Panc1 (cell line): ENCODE measurements at regions not wholly inside any gene's neighbourhood (a gene's known extent, or its start where the extent isn't known, plus 50 kb on each side); places are given as distances from the start of the nearest gene placed in this dataset.

ENCODE experiments used
- ATAC-seq: fragments of 200-7000 bp; cut with Tn5 transposase; 2 replicates; pipeline ENCODE4 v1.9.1; 2020; ENCODE audit warnings: mild to moderate bottlenecking, moderate library complexity
- BruUV-seq: library from RNA; stranded (reverse); fragments of 400-500 nt; replicated peaks from 2 replicates; lab custom pipeline; 2021; lab: Mats Ljungman, UMichigan
- CTCF ChIA-PET: fragments of 300-600 bp; sonication (Branson Sonifier 250); formaldehyde crosslinking; loops from one replicate; lab custom pipeline; 2022; ENCODE audit warnings: antibody characterized with exemption; lab: Charles Lee
- POLR2A ChIA-PET: fragments of 300-600 bp; sonication (Branson Sonifier 250); formaldehyde crosslinking; loops from one replicate; lab custom pipeline; 2022; ENCODE audit warnings: antibody characterized with exemption; lab: Charles Lee
- DNase-seq: peaks from one replicate; pipeline ENCODE4 v3.0.0-alpha.2; 2010; ENCODE audit warnings: low read depth, low spot score
- H3K27ac ChIP-seq: 2 replicates; pipeline ENCODE4 v1.5.1; 2011; ENCODE audit warnings: mild to moderate bottlenecking, low read length, inconsistent platforms
- H3K27me3 ChIP-seq: fragments of 200-500 bp; sonication (Bioruptor generic); 2 replicates; pipeline ENCODE4 v1.6.0; 2014; ENCODE audit warnings: low read length, inconsistent platforms; ENCODE audit not compliant: control insufficient read depth, insufficient read depth
- H3K36me3 ChIP-seq: fragments of 200-500 bp; sonication (Bioruptor generic); 2 replicates; pipeline ENCODE4 v1.5.1; 2014; ENCODE audit warnings: inconsistent platforms, mild to moderate bottlenecking, low read length, moderate library complexity; ENCODE audit not compliant: control insufficient read depth, insufficient read depth
- H3K4me1 ChIP-seq: 2 replicates; pipeline ENCODE4 v1.5.1; 2011; ENCODE audit warnings: inconsistent platforms, mild to moderate bottlenecking, low read length, moderate library complexity; ENCODE audit not compliant: control insufficient read depth, insufficient read depth
- H3K4me3 ChIP-seq, 2 experiments: 2 replicates each; pipeline ENCODE4 v1.5.1; 2011 to 2012; ENCODE audit warnings: low read depth in 2 of 2, low read length in 2 of 2, mild to moderate bottlenecking in 2 of 2, inconsistent platforms in 1 of 2, moderate library complexity in 1 of 2
- H3K9me3 ChIP-seq: fragments of 200-500 bp; sonication (Bioruptor generic); 2 replicates; pipeline ENCODE4 v1.5.1; 2014; ENCODE audit warnings: low read depth, mild to moderate bottlenecking, inconsistent platforms, low read length, moderate library complexity; ENCODE audit not compliant: control insufficient read depth, insufficient read depth
- CTCF ChIP-seq: fragments of 450-650 bp; IDR thresholded peaks from 2 replicates; pipeline ENCODE4 v1.5.1; 2017; ENCODE audit warnings: mild to moderate bottlenecking
- POLR2AphosphoS5 ChIP-seq: IDR thresholded peaks from 2 replicates; pipeline ENCODE4 v1.6.1; 2012; ENCODE audit warnings: mild to moderate bottlenecking, low read depth, low read length, moderate library complexity
- REST ChIP-seq, 2 experiments: IDR thresholded peaks; 2 replicates each; pipeline ENCODE4 v1.6.1; 2011 to 2012; ENCODE audit warnings: low read depth in 2 of 2, control low read depth in 1 of 2, low read length in 1 of 2, mild to moderate bottlenecking in 1 of 2, moderate library complexity in 1 of 2; ENCODE audit not compliant: insufficient read depth in 1 of 2
- SIN3A ChIP-seq: IDR thresholded peaks from 2 replicates; pipeline ENCODE4 v1.6.1; 2012; ENCODE audit warnings: low read depth, mild to moderate bottlenecking, low read length, moderate library complexity, borderline replicate concordance; ENCODE audit not compliant: insufficient read depth
- TCF7L2 ChIP-seq: IDR thresholded peaks from 2 replicates; pipeline ENCODE4 v1.6.1; 2011; ENCODE audit warnings: mild to moderate bottlenecking, low read depth, low read length, inconsistent platforms
- in situ Hi-C: cut with HindIII; loops from 2 replicates; pipeline ENCODE4 v1.10.0; 2016; ENCODE audit warnings: low sequenced_read_pairs, low pct_unique_long_range_greater_than_20kb
- intact Hi-C: fragments of 100-400 bp; cut with micrococcal nuclease; formaldehyde crosslinking; loops from one replicate; pipeline ENCODE4 v1.10.0; 2022; ENCODE audit not compliant: unreplicated experiment

- H3K9me3 ChIP-seq, result no peaks in the 10 kb centered on the region
- H3K4me1 ChIP-seq, result no peaks in the 10 kb centered on the region
- in situ Hi-C loops, result no loop called here
- ATAC-seq, result no peak
- no TSS peak for BruUV-seq
- H3K4me3 ChIP-seq, result no peak overlapping the region
- TF ChIP-seq TCF7L2 (no peak), REST (IDR thresholded peaks at IDR 0.05; ENCODE audit: insufficient read depth in 1 of 2, low read depth in 2 of 2, low read length in 1 of 2) (no peak), CTCF (no peak), SIN3A (no peak), POLR2AphosphoS5 (no peak)
- no peaks in the 10 kb centered on the region for H3K27me3 ChIP-seq
- no peaks in the 10 kb centered on the region for H3K36me3 ChIP-seq
- DNase-seq, result no peak
- intact Hi-C loops, result no loop called here
- no peak overlapping the region for H3K27ac ChIP-seq
- CTCF ChIA-PET, result no interaction called here
- POLR2A ChIA-PET, result no interaction called here
These were observed 59.0 kb upstream of the NPVF start for GRCh38 chr7:25287291-25287690.

GRCh38 chr7:25288556-25289307 is 60.4 kb upstream of the NPVF start:
- no peaks in the 10 kb centered on the region for H3K27me3 ChIP-seq
- in situ Hi-C loops (no loop called here), intact Hi-C loops (no loop called here)
- no peaks in the 10 kb centered on the region for H3K9me3 ChIP-seq
- no peaks in the 10 kb centered on the region for H3K4me1 ChIP-seq
- ChIA-PET POLR2A (no interaction called here), CTCF (no interaction called here)
- TF ChIP-seq SIN3A (no peak), TCF7L2 (no peak), REST (IDR thresholded peaks at IDR 0.05; ENCODE audit: insufficient read depth in 1 of 2, low read depth in 2 of 2, low read length in 1 of 2) (no peak), CTCF (no peak), POLR2AphosphoS5 (no peak)
- H3K4me3 ChIP-seq, result no peak overlapping the region
- no TSS peak for BruUV-seq
- no peak overlapping the region for H3K27ac ChIP-seq
- DNase-seq (no peak), ATAC-seq (no peak)
- H3K36me3 ChIP-seq, result no peaks in the 10 kb centered on the region
